Neuronal stem cell (in vitro differentiated cells): ENCODE measurements at regions not wholly inside any gene's neighbourhood (a gene's known extent, or its start where the extent isn't known, plus 50 kb on each side); places are given as distances from the start of the nearest gene placed in this dataset.

ENCODE experiments used
- DNase-seq: peaks from one replicate; pipeline ENCODE4 v3.0.0-alpha.2; 2013; ENCODE audit warnings: low spot score
- H2AFZ ChIP-seq: one replicate; pipeline ENCODE4 v1.6.1; 2013; ENCODE audit warnings: mild to moderate bottlenecking, low read length, inconsistent platforms
- H2AK5ac ChIP-seq: 2 replicates; pipeline ENCODE4 v1.6.1; 2013; ENCODE audit warnings: low read depth, mild to moderate bottlenecking, inconsistent platforms, low read length, moderate library complexity, mixed read lengths
- H2BK120ac ChIP-seq: 2 replicates; pipeline ENCODE4 v1.6.1; 2013; ENCODE audit warnings: low read depth, mild to moderate bottlenecking, inconsistent platforms, low read length, moderate library complexity, mixed read lengths
- H2BK12ac ChIP-seq: one replicate; pipeline ENCODE4 v1.6.1; 2013; ENCODE audit warnings: low read length, inconsistent platforms
- H2BK15ac ChIP-seq: 2 replicates; pipeline ENCODE4 v1.6.1; 2013; ENCODE audit warnings: mild to moderate bottlenecking, low read length, inconsistent platforms, mixed read lengths
- H2BK5ac ChIP-seq: one replicate; pipeline ENCODE4 v1.6.1; 2013; ENCODE audit warnings: inconsistent platforms, mild to moderate bottlenecking, low read length, moderate library complexity
- H3K14ac ChIP-seq: one replicate; pipeline ENCODE4 v1.6.1; 2013; ENCODE audit warnings: low read length, inconsistent platforms
- H3K18ac ChIP-seq: 2 replicates; pipeline ENCODE4 v1.6.1; 2013; ENCODE audit warnings: low read length, inconsistent platforms
- H3K23ac ChIP-seq: 2 replicates; pipeline ENCODE4 v1.6.1; 2013; ENCODE audit warnings: low read depth, mild to moderate bottlenecking, mixed read lengths, low read length, inconsistent platforms; ENCODE audit not compliant: poor library complexity
- H3K27ac ChIP-seq: replicated peaks from 3 replicates; pipeline ENCODE4 v1.5.1; 2013; ENCODE audit warnings: low read length, inconsistent platforms
- H3K27me3 ChIP-seq, 3 experiments: 2 replicates each; pipeline ENCODE4 v1.6.1; 2013; ENCODE audit warnings: low read length in 3 of 3, mild to moderate bottlenecking in 2 of 3, inconsistent platforms in 1 of 3, low read depth in 1 of 3, mixed read lengths in 1 of 3, moderate library complexity in 1 of 3; ENCODE audit not compliant: control insufficient read depth in 3 of 3, insufficient read depth in 3 of 3
- H3K36me3 ChIP-seq, 2 donors: replicated peaks in 1 of 2; 2 replicates each; pipeline ENCODE4 v1.6.1; 2013; ENCODE audit warnings: low read length in 2 of 2; ENCODE audit not compliant: control insufficient read depth in 2 of 2, insufficient read depth in 2 of 2
- H3K4ac ChIP-seq: 2 replicates; pipeline ENCODE4 v1.6.1; 2013; ENCODE audit warnings: inconsistent platforms, mild to moderate bottlenecking, low read length, moderate library complexity
- H3K4me1 ChIP-seq, 2 donors: 1 replicate in 1 of 2; 2 replicates in 1 of 2; pipeline ENCODE4 v1.6.1; 2013; ENCODE audit warnings: low read length in 2 of 2, low read depth in 1 of 2; ENCODE audit not compliant: control insufficient read depth in 2 of 2, insufficient read depth in 1 of 2
- H3K4me2 ChIP-seq: one replicate; pipeline ENCODE4 v1.6.1; 2013; ENCODE audit warnings: mild to moderate bottlenecking, low read length, inconsistent platforms; ENCODE audit not compliant: insufficient read depth, poor library complexity, severe bottlenecking
- H3K4me3 ChIP-seq, 2 donors: 2 replicates each; pipeline ENCODE4 v1.5.1; 2013; ENCODE audit warnings: low read length in 2 of 2, mild to moderate bottlenecking in 2 of 2, inconsistent platforms in 1 of 2, moderate library complexity in 1 of 2
- H3K79me1 ChIP-seq: one replicate; pipeline ENCODE4 v1.6.1; 2013; ENCODE audit warnings: low read depth, mild to moderate bottlenecking, inconsistent platforms, low read length, moderate library complexity
- H3K9ac ChIP-seq: one replicate; pipeline ENCODE4 v1.6.1; 2013; ENCODE audit warnings: mild to moderate bottlenecking, low read depth, low read length, inconsistent platforms; ENCODE audit not compliant: poor library complexity
- H3K9me3 ChIP-seq, 2 donors: replicated peaks in 1 of 2; 2 replicates each; pipeline versions ENCODE3 to v1.6.1; 2013; ENCODE audit warnings: low read length in 2 of 2, mild to moderate bottlenecking in 2 of 2, inconsistent platforms in 1 of 2, low read depth in 1 of 2, mixed read lengths in 1 of 2, moderate library complexity in 1 of 2; ENCODE audit not compliant: control insufficient read depth in 2 of 2, insufficient read depth in 1 of 2
- H4K8ac ChIP-seq: one replicate; pipeline ENCODE4 v1.6.1; 2013; ENCODE audit warnings: low read depth, mild to moderate bottlenecking, inconsistent platforms, low read length, moderate library complexity
- H4K91ac ChIP-seq: one replicate; pipeline ENCODE4 v1.6.1; 2013; ENCODE audit warnings: low read length, low read depth, mild to moderate bottlenecking, inconsistent platforms; ENCODE audit not compliant: poor library complexity
- WGBS, 2 donors: extraction: QIAGEN DNeasy Blood & Tissue Kit; methylation state at CpG; one replicate each; pipeline ENCODE4 v1.1.7; 2013; ENCODE audit warnings: missing lambda C conversion rate in 2 of 2, mixed read lengths in 1 of 2; ENCODE audit not compliant: insufficient read length in 2 of 2, insufficient replicate concordance in 1 of 2; ENCODE audit errors: extremely low coverage in 2 of 2; 5-methylcytosine and 5-hydroxymethylcytosine counted together

- Histone ChIP-seq H4K91ac (no peak overlapping the region), H2BK5ac (no peak overlapping the region), H3K4me3 (no peak overlapping the region), H3K4me1 (peaks cover 0 to 3% of the 10 kb centered on the region in 2 donors), H3K27me3 (no peaks in the 10 kb centered on the region), H3K14ac (no peak overlapping the region), H3K23ac (no peak overlapping the region), H3K36me3 (no peaks in the 10 kb centered on the region), H3K4me2 (no peak overlapping the region), H3K18ac (no peak overlapping the region), H3K9me3 (peaks cover 0 to 1% of the 10 kb centered on the region in 2 donors), H2BK120ac (no peak overlapping the region), H3K79me1 (no peaks in the 10 kb centered on the region), H4K8ac (no peak overlapping the region), H2AK5ac (no peak overlapping the region), H3K27ac (no peak overlapping the region), H2BK15ac (no peak overlapping the region), H3K9ac (no peak overlapping the region), H2BK12ac (no peak overlapping the region), H2AFZ (no peak overlapping the region), H3K4ac (no peak overlapping the region)
- no peak for DNase-seq
- no CpG with 5 or more reads among the region's 1 CpG for WGBS, 2 donors
These were observed 59.0 kb downstream of the RPS29 start for GRCh38 chr14:49527221-49527620.

DNA sequence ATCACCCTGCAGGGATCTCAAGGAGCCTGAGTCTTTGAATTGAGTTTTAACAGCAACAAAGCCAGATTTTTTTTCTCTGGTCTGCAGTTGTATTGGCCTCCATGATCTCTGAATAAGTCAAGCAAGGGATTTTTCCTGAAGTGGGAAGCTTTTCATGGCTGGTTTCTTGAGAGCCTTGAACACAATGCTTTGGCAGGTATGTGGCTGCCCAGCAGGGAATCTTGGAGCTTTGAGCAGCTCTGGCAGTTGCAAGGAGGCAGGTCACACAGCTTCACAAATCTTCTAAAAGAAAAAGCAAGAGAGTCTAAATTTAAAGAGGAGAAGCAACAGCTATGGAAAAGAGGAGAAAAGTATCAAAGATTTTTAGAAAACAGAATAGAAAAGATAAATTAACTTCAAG lies 60.1 kb downstream of the RPS29 start:
- Histone ChIP-seq H3K14ac (no peak overlapping the region), H2AFZ (no peak overlapping the region), H4K8ac (no peak overlapping the region), H3K18ac (no peak overlapping the region), H3K9me3 (peaks cover 0 to 1% of the 10 kb centered on the region in 2 donors), H3K9ac (no peak overlapping the region), H2BK12ac (no peak overlapping the region), H2AK5ac (no peak overlapping the region), H3K27me3 (no peaks in the 10 kb centered on the region), H3K79me1 (no peaks in the 10 kb centered on the region), H3K4me2 (no peak overlapping the region), H4K91ac (no peak overlapping the region), H3K36me3 (no peaks in the 10 kb centered on the region), H2BK120ac (no peak overlapping the region), H3K23ac (no peak overlapping the region), H3K4ac (no peak overlapping the region), H2BK15ac (no peak overlapping the region), H2BK5ac (no peak overlapping the region), H3K27ac (no peak overlapping the region), H3K4me3 (no peak overlapping the region), H3K4me1 (peaks cover 0 to 3% of the 10 kb centered on the region in 2 donors)
- no peak for DNase-seq

DNA sequence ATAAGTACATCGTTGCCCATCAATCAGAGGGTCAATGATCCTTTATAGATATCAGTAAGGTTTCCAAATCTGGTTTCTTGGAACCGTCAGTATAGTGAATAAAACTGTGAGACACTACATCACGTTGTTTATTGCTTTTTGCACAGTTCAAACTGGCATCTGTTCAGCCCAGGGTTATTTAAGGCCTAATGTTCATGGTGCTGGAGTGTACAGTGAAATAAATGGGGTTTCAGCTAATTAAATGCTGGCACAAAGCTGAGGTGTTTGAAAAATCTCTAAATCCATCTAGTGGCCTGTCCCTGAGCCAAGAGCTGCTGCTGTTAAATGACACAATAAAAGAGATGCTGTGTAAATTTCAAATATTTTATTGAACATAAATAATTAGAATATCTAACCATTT lies 69.9 kb downstream of the RPS29 start:
- Histone ChIP-seq H3K4me3 (no peak overlapping the region), H2BK12ac (no peak overlapping the region), H3K9ac (no peak overlapping the region), H2AK5ac (no peak overlapping the region), H3K4me2 (no peak overlapping the region), H3K23ac (no peak overlapping the region), H3K79me1 (no peaks in the 10 kb centered on the region), H2AFZ (no peak overlapping the region), H4K91ac (no peak overlapping the region), H3K4me1 (peaks cover 0 to 3% of the 10 kb centered on the region in 2 donors), H4K8ac (no peak overlapping the region), H2BK5ac (no peak overlapping the region), H3K27ac (no peak overlapping the region), H3K27me3 (no peaks in the 10 kb centered on the region), H3K18ac (no peak overlapping the region), H3K4ac (no peak overlapping the region), H3K9me3 (no peaks in the 10 kb centered on the region), H2BK120ac (no peak overlapping the region), H3K14ac (no peak overlapping the region), H2BK15ac (no peak overlapping the region), H3K36me3 (no peaks in the 10 kb centered on the region)
- no peak for DNase-seq
- no CpG with 5 or more reads among the region's 3 CpGs for WGBS, 2 donors

DNA sequence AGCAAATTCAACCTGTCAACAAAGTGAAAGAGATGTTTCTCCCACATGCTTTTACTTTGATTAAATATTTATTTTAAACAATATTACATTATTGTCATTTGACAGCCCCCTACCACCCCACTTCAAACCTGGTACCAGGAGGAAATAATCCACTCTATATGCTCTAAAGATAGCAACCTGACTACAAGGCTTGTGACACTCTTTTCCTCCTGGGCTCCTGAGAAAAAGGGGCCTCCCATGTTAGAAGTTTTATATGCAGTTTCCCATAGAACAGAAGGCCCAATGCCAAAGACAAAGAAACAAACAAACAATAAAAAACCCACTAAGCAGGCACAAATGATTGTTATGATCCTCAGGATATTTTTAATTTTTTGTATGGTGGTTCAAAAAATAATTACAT lies 73.6 kb downstream of the RPS29 start:
- Histone ChIP-seq H3K18ac (no peak overlapping the region), H3K4me3 (no peak overlapping the region), H2AFZ (no peak overlapping the region), H2BK15ac (no peak overlapping the region), H2BK120ac (no peak overlapping the region), H3K4me2 (no peak overlapping the region), H3K27me3 (no peaks in the 10 kb centered on the region), H3K4ac (no peak overlapping the region), H3K79me1 (no peaks in the 10 kb centered on the region), H2BK5ac (no peak overlapping the region), H3K36me3 (no peaks in the 10 kb centered on the region), H4K8ac (no peak overlapping the region), H2AK5ac (no peak overlapping the region), H3K14ac (no peak overlapping the region), H3K9ac (no peak overlapping the region), H2BK12ac (no peak overlapping the region), H3K4me1 (no peaks in the 10 kb centered on the region), H3K9me3 (no peaks in the 10 kb centered on the region), H3K23ac (no peak overlapping the region), H4K91ac (no peak overlapping the region), H3K27ac (no peak overlapping the region)
- DNase-seq: no peak
